Mesendoderm (in vitro differentiated cells): ENCODE measurements at regions not wholly inside any gene's neighbourhood (a gene's known extent, or its start where the extent isn't known, plus 50 kb on each side); places are given as distances from the start of the nearest gene placed in this dataset.

Source experiments
- DNase-seq: peaks from one replicate; pipeline ENCODE4 v3.0.0; 2013
- H2AK5ac ChIP-seq: 2 replicates; pipeline ENCODE4 v1.6.1; 2013; ENCODE audit warnings: low read length, inconsistent platforms
- H2BK120ac ChIP-seq: 2 replicates; pipeline ENCODE4 v1.6.1; 2013; ENCODE audit warnings: low read depth, mild to moderate bottlenecking, low read length, moderate library complexity, mixed read lengths
- H2BK15ac ChIP-seq: replicated peaks from 2 replicates; pipeline ENCODE4 v1.6.1; 2013; ENCODE audit warnings: low read depth, mild to moderate bottlenecking, moderate library complexity
- H2BK5ac ChIP-seq: 2 replicates; pipeline ENCODE4 v1.6.1; 2013; ENCODE audit warnings: low read length, inconsistent platforms
- H3K18ac ChIP-seq: 2 replicates; pipeline ENCODE4 v1.6.1; 2013; ENCODE audit warnings: mild to moderate bottlenecking, low read length, mixed read lengths
- H3K23ac ChIP-seq: one replicate; pipeline ENCODE4 v1.6.1; 2013; ENCODE audit warnings: low read length
- H3K27ac ChIP-seq: 2 replicates; pipeline ENCODE4 v1.5.1; 2013; ENCODE audit warnings: low read depth, mild to moderate bottlenecking, inconsistent platforms, low read length, moderate library complexity
- H3K27me3 ChIP-seq: 2 replicates; pipeline ENCODE4 v1.6.1; 2013; ENCODE audit warnings: low read length, control low read depth, mild to moderate bottlenecking, inconsistent platforms; ENCODE audit not compliant: insufficient read depth, poor library complexity
- H3K36me3 ChIP-seq: 2 replicates; pipeline ENCODE4 v1.6.1; 2013; ENCODE audit warnings: low read length, inconsistent platforms; ENCODE audit not compliant: control insufficient read depth, insufficient read depth
- H3K4ac ChIP-seq: one replicate; pipeline ENCODE4 v1.6.1; 2013; ENCODE audit warnings: low read depth, mild to moderate bottlenecking, low read length, moderate library complexity
- H3K4me1 ChIP-seq: 2 replicates; pipeline ENCODE4 v1.6.1; 2013; ENCODE audit warnings: low read depth, low read length, inconsistent platforms; ENCODE audit not compliant: control insufficient read depth
- H3K4me2 ChIP-seq: 2 replicates; pipeline ENCODE4 v1.6.1; 2013; ENCODE audit warnings: low read length
- H3K4me3 ChIP-seq: 2 replicates; pipeline ENCODE4 v1.5.1; 2013; ENCODE audit warnings: mild to moderate bottlenecking, low read length
- H3K56ac ChIP-seq: one replicate; pipeline ENCODE4 v1.6.1; 2013; ENCODE audit warnings: low read length
- H3K79me1 ChIP-seq: 2 replicates; pipeline ENCODE4 v1.6.1; 2013; ENCODE audit warnings: low read length, inconsistent platforms
- H3K79me2 ChIP-seq: 2 replicates; pipeline ENCODE4 v1.6.1; 2013; ENCODE audit warnings: mild to moderate bottlenecking, low read length; ENCODE audit not compliant: control insufficient read depth, insufficient read depth
- H3K9ac ChIP-seq: 2 replicates; pipeline ENCODE4 v1.6.1; 2013; ENCODE audit warnings: low read length, inconsistent platforms
- H4K5ac ChIP-seq: one replicate; pipeline ENCODE4 v1.6.1; 2013; ENCODE audit warnings: low read length
- H4K8ac ChIP-seq: one replicate; pipeline ENCODE4 v1.6.1; 2013; ENCODE audit warnings: low read depth, mild to moderate bottlenecking, control low read depth, low read length, moderate library complexity
- WGBS: extraction: QIAGEN DNeasy Blood & Tissue Kit; methylation state at CpG from one replicate; pipeline ENCODE4 v1.1.7; 2013; ENCODE audit warnings: low lambda C conversion rate, missing lambda C conversion rate; ENCODE audit not compliant: insufficient coverage; ENCODE audit errors: extremely low coverage; 5-methylcytosine and 5-hydroxymethylcytosine counted together

DNA sequence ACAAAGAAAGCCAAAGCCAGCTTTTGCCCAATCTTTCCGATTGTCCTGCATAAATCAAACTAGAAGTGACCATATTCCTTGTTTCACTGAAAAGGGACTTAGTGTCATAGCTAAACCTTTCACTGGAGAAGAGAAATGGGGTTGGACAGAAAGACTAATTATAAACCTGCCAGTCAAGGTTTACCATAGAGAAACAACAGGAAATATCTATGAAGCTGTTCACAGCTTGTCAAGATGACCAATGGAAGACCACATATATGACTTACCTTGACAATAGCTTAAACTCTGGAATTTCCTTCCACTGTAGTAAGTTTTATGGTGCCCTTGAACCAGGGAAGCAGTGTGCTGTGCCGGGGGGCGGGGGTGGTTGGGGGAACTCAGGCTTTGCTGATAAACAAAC lies 107.7 kb upstream of the PHACTR1 start:
- no peak overlapping the region for H2AK5ac ChIP-seq
- WGBS = no CpG with 5 or more reads among the region's 3 CpGs
- H4K5ac ChIP-seq = no peak overlapping the region
- H3K18ac ChIP-seq = peak overlapping the region; percentile 18
- H3K79me1 ChIP-seq = no peaks in the 10 kb centered on the region
- H3K23ac ChIP-seq = no peak overlapping the region
- DNase-seq = no peak
- H3K27me3 ChIP-seq = no peaks in the 10 kb centered on the region
- peaks cover 3% of the 10 kb centered on the region for H3K4me1 ChIP-seq
- no peak overlapping the region for H2BK5ac ChIP-seq
- no peak overlapping the region for H3K9ac ChIP-seq
- no peak overlapping the region for H3K4ac ChIP-seq
- no peak overlapping the region for H3K4me3 ChIP-seq
- no peak overlapping the region for H3K4me2 ChIP-seq
- H3K79me2 ChIP-seq = no peaks in the 10 kb centered on the region
- no peak overlapping the region for H4K8ac ChIP-seq
- no peaks in the 10 kb centered on the region for H3K36me3 ChIP-seq
- no peak overlapping the region for H3K56ac ChIP-seq
- no peak overlapping the region for H3K27ac ChIP-seq
- H2BK120ac ChIP-seq = no peak overlapping the region
- H2BK15ac ChIP-seq = no peak overlapping the region

DNA sequence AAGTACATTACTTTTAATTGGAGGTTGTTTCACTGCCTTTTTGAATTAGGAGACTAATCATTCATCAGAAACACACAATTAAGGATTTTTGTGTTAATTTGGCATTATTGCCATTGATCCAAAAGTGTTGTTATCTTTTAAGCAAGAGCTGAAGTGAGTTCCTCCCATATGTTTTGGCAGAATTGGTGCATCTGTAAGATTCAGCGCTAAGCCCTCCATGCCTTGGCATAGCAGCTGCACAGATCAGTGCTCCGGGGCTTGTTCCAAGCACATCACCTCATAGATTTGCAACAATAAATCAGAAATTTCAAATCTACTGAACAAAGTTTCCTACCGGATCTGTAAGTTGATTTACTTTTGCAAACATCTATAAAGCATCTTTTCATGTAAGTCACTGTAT lies 106.8 kb upstream of the PHACTR1 start:
- Histone ChIP-seq H2BK15ac (peak overlapping the region; percentile 85), H3K56ac (no peak overlapping the region), H4K8ac (no peak overlapping the region), H3K79me1 (no peaks in the 10 kb centered on the region), H3K4me3 (no peak overlapping the region), H3K23ac (no peak overlapping the region), H3K79me2 (no peaks in the 10 kb centered on the region), H3K36me3 (no peaks in the 10 kb centered on the region), H3K4me1 (peaks cover 3% of the 10 kb centered on the region), H2AK5ac (no peak overlapping the region), H4K5ac (no peak overlapping the region), H3K27me3 (no peaks in the 10 kb centered on the region), H3K18ac (no peak overlapping the region), H3K4me2 (no peak overlapping the region), H3K27ac (no peak overlapping the region), H3K9ac (no peak overlapping the region), H2BK120ac (no peak overlapping the region), H3K4ac (no peak overlapping the region), H2BK5ac (no peak overlapping the region)
- no CpG with 5 or more reads among the region's 3 CpGs for WGBS
- no peak for DNase-seq

DNA sequence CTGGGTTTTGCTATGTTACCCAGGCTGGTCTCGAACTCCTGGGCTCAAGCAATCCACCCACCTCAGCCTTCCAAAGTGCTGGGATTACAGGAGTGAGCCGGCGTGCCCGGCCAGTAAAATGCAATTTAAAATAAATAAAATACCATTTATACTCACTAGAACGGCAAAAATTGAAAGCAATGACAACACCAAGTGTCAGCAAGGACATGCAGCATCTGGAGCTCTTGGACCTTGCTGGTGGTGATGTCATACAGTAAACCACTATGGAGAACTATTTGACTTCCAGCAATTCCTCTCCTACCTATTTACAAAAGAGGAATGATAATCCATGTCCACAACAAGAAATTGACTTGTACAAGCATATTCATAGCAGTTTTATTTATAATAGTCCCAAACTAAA lies 105.7 kb upstream of the PHACTR1 start:
- H3K4me1 ChIP-seq = peaks cover 3% of the 10 kb centered on the region
- no peak overlapping the region for H2BK120ac ChIP-seq
- H2AK5ac ChIP-seq = no peak overlapping the region
- no peak overlapping the region for H4K5ac ChIP-seq
- no peak overlapping the region for H3K4me2 ChIP-seq
- H2BK15ac ChIP-seq = no peak overlapping the region
- no peak overlapping the region for H3K27ac ChIP-seq
- no peaks in the 10 kb centered on the region for H3K79me1 ChIP-seq
- no CpG with 5 or more reads among the region's 5 CpGs for WGBS
- H2BK5ac ChIP-seq = no peak overlapping the region
- no peaks in the 10 kb centered on the region for H3K27me3 ChIP-seq
- H3K79me2 ChIP-seq = no peaks in the 10 kb centered on the region
- no peak overlapping the region for H3K18ac ChIP-seq
- H3K4me3 ChIP-seq = no peak overlapping the region
- H3K36me3 ChIP-seq = no peaks in the 10 kb centered on the region
- H3K9ac ChIP-seq = no peak overlapping the region
- no peak for DNase-seq
- no peak overlapping the region for H3K56ac ChIP-seq
- H4K8ac ChIP-seq = no peak overlapping the region
- H3K4ac ChIP-seq = no peak overlapping the region
- H3K23ac ChIP-seq = no peak overlapping the region

DNA sequence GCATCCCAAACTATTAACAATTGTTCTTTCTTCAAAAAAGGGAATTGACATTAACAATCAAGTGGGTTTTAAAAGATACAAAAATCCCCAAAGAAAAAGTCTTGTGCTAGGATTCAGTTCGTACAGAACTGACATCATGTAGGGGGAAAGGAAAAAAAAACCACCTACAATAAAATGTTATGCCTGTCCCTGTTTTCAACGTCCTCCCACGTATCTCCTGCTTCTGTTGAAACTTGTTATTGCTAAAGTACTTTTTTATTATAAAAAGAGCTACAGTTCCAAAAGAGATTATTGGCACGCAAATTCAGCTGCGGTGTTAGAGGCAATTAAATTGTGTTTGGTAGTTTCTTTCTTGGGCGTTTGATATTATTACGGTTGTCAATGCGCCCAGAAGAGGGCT lies 102.8 kb upstream of the PHACTR1 start:
- no peaks in the 10 kb centered on the region for H3K27me3 ChIP-seq

DNA sequence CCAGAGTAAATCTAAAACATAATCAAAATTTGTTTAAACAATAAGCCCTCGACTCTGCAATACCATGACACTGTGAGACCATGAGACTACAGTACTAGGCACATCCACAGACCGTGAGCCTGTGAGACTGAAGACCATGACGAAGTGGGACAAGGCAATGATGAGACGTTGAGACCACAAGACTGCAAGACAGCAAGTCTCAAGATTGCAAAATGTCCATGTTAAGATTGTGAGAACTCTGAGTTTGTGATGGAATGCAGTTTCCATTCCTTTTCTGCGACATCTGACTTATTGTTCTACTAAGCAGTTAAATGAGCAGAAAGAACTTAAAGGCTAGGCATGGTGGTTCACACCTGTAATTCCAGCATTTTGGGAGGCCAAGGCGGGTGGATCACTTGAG lies 102.1 kb upstream of the PHACTR1 start:
- Histone ChIP-seq H3K79me1 (no peaks in the 10 kb centered on the region), H3K56ac (no peak overlapping the region), H2BK120ac (no peak overlapping the region), H3K23ac (no peak overlapping the region), H3K79me2 (no peaks in the 10 kb centered on the region), H4K8ac (no peak overlapping the region), H2AK5ac (no peak overlapping the region), H3K4ac (no peak overlapping the region), H2BK15ac (no peak overlapping the region), H3K36me3 (no peaks in the 10 kb centered on the region), H2BK5ac (no peak overlapping the region), H3K27me3 (no peaks in the 10 kb centered on the region), H3K18ac (no peak overlapping the region), H3K4me2 (no peak overlapping the region), H3K9ac (no peak overlapping the region), H3K4me3 (no peak overlapping the region), H3K27ac (no peak overlapping the region), H4K5ac (no peak overlapping the region), H3K4me1 (no peaks in the 10 kb centered on the region)
- DNase-seq = no peak
- no CpG with 5 or more reads among the region's 6 CpGs for WGBS

More for the DNA sequence above, 102.8 kb upstream of the PHACTR1 start:
- Histone ChIP-seq H3K4me2 (no peak overlapping the region), H3K23ac (no peak overlapping the region), H2BK120ac (no peak overlapping the region), H3K27ac (no peak overlapping the region), H3K9ac (no peak overlapping the region), H4K5ac (no peak overlapping the region), H3K4me3 (no peak overlapping the region), H4K8ac (no peak overlapping the region), H2BK15ac (no peak overlapping the region), H3K4me1 (no peaks in the 10 kb centered on the region), H2AK5ac (no peak overlapping the region), H3K36me3 (no peaks in the 10 kb centered on the region), H3K79me1 (no peaks in the 10 kb centered on the region), H3K79me2 (no peaks in the 10 kb centered on the region), H3K4ac (no peak overlapping the region), H2BK5ac (no peak overlapping the region), H3K18ac (no peak overlapping the region), H3K56ac (no peak overlapping the region)
- no CpG with 5 or more reads among the region's 8 CpGs for WGBS
- DNase-seq = no peak

DNA sequence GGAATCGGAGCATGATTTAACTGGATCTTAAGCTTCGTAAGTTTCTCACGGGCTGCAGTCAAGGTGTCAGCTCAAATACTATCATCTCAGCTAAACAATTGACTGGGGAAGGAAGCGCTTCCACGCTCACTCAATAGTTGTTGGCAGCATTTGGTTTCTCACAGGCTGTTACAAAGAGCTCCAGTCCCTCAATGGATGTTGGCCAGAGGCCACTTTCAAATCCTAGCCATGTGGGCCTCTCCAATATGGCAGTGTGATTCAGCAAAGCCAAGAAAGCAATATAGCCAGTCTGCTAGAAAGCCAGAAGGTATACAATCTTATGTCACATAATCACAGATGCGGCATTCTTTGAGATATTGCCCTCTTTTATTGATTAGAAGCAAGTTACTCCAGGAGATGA lies 98.3 kb upstream of the PHACTR1 start:
- no peak overlapping the region for H3K4ac ChIP-seq
- no peak overlapping the region for H3K4me2 ChIP-seq
- DNase-seq = no peak
- no peak overlapping the region for H2BK15ac ChIP-seq
- H3K27me3 ChIP-seq = no peaks in the 10 kb centered on the region
- no peaks in the 10 kb centered on the region for H3K4me1 ChIP-seq
- H3K27ac ChIP-seq = no peak overlapping the region
- no peak overlapping the region for H3K4me3 ChIP-seq
- H3K79me1 ChIP-seq = no peaks in the 10 kb centered on the region
- H2BK120ac ChIP-seq = no peak overlapping the region
- no peak overlapping the region for H3K9ac ChIP-seq
- no peaks in the 10 kb centered on the region for H3K79me2 ChIP-seq
- H2BK5ac ChIP-seq = no peak overlapping the region
- no peak overlapping the region for H2AK5ac ChIP-seq
- WGBS = no CpG with 5 or more reads among the region's 6 CpGs
- no peak overlapping the region for H3K23ac ChIP-seq
- H4K5ac ChIP-seq = no peak overlapping the region
- no peak overlapping the region for H3K56ac ChIP-seq
- no peaks in the 10 kb centered on the region for H3K36me3 ChIP-seq
- H4K8ac ChIP-seq = no peak overlapping the region
- H3K18ac ChIP-seq = no peak overlapping the region
